ENCODE measurements at regions not wholly inside any gene's neighbourhood (a gene's known extent, or its start where the extent isn't known, plus 50 kb on each side); places are given as distances from the start of the nearest gene placed in this dataset.

DNA sequence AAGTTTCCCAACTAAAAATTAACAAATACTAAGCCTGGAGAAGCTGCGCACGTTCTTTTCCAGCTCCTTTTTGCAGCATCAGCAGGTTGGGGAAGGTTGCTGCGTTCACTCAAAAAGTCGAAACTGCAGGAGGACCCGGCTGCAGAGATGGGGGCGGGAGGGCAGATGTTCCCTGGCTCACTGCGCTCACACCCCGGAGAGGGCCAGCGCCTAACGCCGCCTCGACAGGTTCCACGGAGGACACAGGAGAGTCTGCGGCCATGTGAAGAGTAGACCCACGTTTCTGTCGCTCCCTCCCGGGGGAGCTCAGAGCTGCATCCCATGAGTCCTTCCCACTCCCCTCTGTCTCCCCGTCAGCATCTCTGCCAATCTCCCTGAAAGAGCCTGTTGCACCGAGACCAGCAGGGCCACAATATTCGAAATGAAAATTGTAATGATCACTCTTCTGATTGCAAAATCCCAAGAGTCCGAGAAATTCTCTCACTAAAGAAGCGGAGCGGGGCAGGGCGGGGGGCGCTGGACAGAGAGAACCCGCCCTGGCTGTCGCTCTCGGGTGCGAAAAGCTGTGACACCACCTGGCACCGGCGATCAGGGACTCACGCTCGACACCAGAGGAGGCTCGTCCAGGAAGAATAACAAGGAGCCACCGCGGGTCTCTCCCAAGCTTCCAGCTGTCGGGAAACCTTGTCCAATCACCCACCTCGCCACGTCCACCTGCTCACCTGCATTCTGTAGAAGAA lies 131.5 kb upstream of the PFKP start:
- TF ChIP-seq YY1 (tag by site-specific recombination; IDR thresholded peaks at IDR 0.05) (no peak), ZNF660 (tag by site-specific recombination; IDR thresholded peaks at IDR 0.05) (no peak), ZNF175 (tag by site-specific recombination; IDR thresholded peaks at IDR 0.05) (no peak), RBAK (tag by site-specific recombination; IDR thresholded peaks at IDR 0.05) (no peak), GLI2 (tag by site-specific recombination; IDR thresholded peaks at IDR 0.05; ENCODE audit: borderline replicate concordance, low read depth) (no peak), ZNF350 (tag by site-specific recombination; IDR thresholded peaks at IDR 0.05) (no peak), ZEB2 (tag by site-specific recombination; IDR thresholded peaks at IDR 0.05) (no peak), ZNF600 (tag by site-specific recombination; IDR thresholded peaks at IDR 0.05) (no peak)
- TF ChIP-seq, protein P1, sequence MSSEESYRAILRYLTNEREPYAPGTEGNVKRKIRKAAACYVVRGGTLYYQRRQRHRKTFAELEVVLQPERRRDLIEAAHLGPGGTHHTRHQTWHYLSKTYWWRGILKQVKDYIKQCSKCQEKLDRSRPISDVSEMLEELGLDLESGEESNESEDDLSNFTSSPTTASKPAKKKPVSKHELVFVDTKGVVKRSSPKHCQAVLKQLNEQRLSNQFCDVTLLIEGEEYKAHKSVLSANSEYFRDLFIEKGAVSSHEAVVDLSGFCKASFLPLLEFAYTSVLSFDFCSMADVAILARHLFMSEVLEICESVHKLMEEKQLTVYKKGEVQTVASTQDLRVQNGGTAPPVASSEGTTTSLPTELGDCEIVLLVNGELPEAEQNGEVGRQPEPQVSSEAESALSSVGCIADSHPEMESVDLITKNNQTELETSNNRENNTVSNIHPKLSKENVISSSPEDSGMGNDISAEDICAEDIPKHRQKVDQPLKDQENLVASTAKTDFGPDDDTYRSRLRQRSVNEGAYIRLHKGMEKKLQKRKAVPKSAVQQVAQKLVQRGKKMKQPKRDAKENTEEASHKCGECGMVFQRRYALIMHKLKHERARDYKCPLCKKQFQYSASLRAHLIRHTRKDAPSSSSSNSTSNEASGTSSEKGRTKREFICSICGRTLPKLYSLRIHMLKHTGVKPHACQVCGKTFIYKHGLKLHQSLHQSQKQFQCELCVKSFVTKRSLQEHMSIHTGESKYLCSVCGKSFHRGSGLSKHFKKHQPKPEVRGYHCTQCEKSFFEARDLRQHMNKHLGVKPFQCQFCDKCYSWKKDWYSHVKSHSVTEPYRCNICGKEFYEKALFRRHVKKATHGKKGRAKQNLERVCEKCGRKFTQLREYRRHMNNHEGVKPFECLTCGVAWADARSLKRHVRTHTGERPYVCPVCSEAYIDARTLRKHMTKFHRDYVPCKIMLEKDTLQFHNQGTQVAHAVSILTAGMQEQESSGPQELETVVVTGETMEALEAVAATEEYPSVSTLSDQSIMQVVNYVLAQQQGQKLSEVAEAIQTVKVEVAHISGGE (tag by site-specific recombination; conservative IDR thresholded peaks at IDR 0.05; ENCODE audit: low read depth): no peak
- TF ChIP-seq, protein P2, sequence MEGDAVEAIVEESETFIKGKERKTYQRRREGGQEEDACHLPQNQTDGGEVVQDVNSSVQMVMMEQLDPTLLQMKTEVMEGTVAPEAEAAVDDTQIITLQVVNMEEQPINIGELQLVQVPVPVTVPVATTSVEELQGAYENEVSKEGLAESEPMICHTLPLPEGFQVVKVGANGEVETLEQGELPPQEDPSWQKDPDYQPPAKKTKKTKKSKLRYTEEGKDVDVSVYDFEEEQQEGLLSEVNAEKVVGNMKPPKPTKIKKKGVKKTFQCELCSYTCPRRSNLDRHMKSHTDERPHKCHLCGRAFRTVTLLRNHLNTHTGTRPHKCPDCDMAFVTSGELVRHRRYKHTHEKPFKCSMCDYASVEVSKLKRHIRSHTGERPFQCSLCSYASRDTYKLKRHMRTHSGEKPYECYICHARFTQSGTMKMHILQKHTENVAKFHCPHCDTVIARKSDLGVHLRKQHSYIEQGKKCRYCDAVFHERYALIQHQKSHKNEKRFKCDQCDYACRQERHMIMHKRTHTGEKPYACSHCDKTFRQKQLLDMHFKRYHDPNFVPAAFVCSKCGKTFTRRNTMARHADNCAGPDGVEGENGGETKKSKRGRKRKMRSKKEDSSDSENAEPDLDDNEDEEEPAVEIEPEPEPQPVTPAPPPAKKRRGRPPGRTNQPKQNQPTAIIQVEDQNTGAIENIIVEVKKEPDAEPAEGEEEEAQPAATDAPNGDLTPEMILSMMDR (tag by site-specific recombination; IDR thresholded peaks at IDR 0.05): no peak
- TF ChIP-seq, protein P3, sequence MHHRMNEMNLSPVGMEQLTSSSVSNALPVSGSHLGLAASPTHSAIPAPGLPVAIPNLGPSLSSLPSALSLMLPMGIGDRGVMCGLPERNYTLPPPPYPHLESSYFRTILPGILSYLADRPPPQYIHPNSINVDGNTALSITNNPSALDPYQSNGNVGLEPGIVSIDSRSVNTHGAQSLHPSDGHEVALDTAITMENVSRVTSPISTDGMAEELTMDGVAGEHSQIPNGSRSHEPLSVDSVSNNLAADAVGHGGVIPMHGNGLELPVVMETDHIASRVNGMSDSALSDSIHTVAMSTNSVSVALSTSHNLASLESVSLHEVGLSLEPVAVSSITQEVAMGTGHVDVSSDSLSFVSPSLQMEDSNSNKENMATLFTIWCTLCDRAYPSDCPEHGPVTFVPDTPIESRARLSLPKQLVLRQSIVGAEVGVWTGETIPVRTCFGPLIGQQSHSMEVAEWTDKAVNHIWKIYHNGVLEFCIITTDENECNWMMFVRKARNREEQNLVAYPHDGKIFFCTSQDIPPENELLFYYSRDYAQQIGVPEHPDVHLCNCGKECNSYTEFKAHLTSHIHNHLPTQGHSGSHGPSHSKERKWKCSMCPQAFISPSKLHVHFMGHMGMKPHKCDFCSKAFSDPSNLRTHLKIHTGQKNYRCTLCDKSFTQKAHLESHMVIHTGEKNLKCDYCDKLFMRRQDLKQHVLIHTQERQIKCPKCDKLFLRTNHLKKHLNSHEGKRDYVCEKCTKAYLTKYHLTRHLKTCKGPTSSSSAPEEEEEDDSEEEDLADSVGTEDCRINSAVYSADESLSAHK (tag by site-specific recombination; IDR thresholded peaks at IDR 0.05): no peak
- TF ChIP-seq, protein P4, sequence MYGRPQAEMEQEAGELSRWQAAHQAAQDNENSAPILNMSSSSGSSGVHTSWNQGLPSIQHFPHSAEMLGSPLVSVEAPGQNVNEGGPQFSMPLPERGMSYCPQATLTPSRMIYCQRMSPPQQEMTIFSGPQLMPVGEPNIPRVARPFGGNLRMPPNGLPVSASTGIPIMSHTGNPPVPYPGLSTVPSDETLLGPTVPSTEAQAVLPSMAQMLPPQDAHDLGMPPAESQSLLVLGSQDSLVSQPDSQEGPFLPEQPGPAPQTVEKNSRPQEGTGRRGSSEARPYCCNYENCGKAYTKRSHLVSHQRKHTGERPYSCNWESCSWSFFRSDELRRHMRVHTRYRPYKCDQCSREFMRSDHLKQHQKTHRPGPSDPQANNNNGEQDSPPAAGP (tag by site-specific recombination; IDR thresholded peaks at IDR 0.05): no peak
- TF ChIP-seq, protein P5, sequence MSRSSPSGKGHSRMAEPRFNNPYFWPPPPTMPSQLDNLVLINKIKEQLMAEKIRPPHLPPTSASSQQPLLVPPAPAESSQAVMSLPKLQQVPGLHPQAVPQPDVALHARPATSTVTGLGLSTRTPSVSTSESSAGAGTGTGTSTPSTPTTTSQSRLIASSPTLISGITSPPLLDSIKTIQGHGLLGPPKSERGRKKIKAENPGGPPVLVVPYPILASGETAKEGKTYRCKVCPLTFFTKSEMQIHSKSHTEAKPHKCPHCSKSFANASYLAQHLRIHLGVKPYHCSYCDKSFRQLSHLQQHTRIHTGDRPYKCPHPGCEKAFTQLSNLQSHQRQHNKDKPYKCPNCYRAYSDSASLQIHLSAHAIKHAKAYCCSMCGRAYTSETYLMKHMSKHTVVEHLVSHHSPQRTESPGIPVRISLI (tag by site-specific recombination; IDR thresholded peaks at IDR 0.05): no peak
